PFSK-1 (cell line): ENCODE measurements at regions not wholly inside any gene's neighbourhood (a gene's known extent, or its start where the extent isn't known, plus 50 kb on each side); places are given as distances from the start of the nearest gene placed in this dataset.

Source experiments
- REST ChIP-seq, 2 experiments: IDR thresholded peaks; 2 replicates each; pipeline versions ENCODE4 v1.6.1 to v1.8.0; 2011 to 2012; ENCODE audit warnings: low read depth in 2 of 2, low read length in 2 of 2, control low read depth in 1 of 2, inconsistent platforms in 1 of 2, mild to moderate bottlenecking in 1 of 2, moderate library complexity in 1 of 2; ENCODE audit not compliant: insufficient read depth in 1 of 2
- TAF1 ChIP-seq: IDR thresholded peaks from 2 replicates; pipeline ENCODE4 v1.6.1; 2012; ENCODE audit warnings: low read length, control low read depth, borderline replicate concordance; ENCODE audit not compliant: insufficient read depth

- no peak for TF ChIP-seq TAF1
- TF ChIP-seq REST (IDR thresholded peaks at IDR 0.05; ENCODE audit: insufficient read depth in 1 of 2, low read depth in 2 of 2, low read length in 2 of 2) = no peak
Measured at GRCh38 chr6:139433631-139434419, 59.4 kb upstream of the CITED2 start.
